ENCODE measurements at regions not wholly inside any gene's neighbourhood (a gene's known extent, or its start where the extent isn't known, plus 50 kb on each side); places are given as distances from the start of the nearest gene placed in this dataset.

DNA sequence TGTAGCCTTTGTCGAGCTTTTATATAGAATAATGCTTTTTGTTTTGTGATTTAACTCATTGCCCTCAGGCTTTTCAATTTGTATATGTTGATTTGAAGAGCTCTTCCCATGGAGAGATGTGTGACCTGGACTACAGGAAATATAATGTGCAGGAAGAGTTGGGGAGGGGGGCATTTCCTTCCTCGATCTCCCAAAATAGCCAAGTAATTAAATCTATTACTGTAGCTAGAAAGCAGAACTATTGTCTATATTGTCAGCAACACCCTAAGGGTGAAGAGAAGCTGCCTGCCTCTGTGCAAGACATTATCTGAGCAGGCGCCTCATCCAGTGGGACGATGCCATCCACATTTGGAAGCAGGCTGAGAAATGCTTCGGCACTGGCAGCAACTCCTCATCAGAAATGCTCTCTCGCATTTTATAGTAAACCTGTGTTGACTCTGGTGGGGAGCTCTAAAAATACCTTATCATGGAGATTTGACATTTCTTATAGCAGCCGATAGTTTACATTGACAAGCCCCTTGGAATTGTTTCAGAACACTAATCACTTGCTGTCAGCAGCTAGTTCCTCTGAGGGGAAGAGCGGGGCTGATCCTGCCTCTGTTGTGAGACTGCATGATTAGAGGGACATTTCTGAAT is 392.5 kb upstream of the RGS6 start:
- TF ChIP-seq CTCF (IDR thresholded peaks at IDR 0.05; ENCODE audit: low read depth, low read length, missing control alignments) = no peak
- no peak overlapping the region for H3K4me3 ChIP-seq (replicated peaks; ENCODE audit: low read depth, low read length)
- no peak for DNase-seq (ENCODE audit: extremely low read depth, low read depth)

- no peak for DNase-seq (ENCODE audit: extremely low read depth, low read depth)
- no peak for TF ChIP-seq CTCF (IDR thresholded peaks at IDR 0.05; ENCODE audit: low read depth, low read length, missing control alignments)
- H3K4me3 ChIP-seq (replicated peaks; ENCODE audit: low read depth, low read length) = no peak overlapping the region
These were observed 391.0 kb upstream of the RGS6 start for GRCh38 chr14:71541271-71541670.

DNA sequence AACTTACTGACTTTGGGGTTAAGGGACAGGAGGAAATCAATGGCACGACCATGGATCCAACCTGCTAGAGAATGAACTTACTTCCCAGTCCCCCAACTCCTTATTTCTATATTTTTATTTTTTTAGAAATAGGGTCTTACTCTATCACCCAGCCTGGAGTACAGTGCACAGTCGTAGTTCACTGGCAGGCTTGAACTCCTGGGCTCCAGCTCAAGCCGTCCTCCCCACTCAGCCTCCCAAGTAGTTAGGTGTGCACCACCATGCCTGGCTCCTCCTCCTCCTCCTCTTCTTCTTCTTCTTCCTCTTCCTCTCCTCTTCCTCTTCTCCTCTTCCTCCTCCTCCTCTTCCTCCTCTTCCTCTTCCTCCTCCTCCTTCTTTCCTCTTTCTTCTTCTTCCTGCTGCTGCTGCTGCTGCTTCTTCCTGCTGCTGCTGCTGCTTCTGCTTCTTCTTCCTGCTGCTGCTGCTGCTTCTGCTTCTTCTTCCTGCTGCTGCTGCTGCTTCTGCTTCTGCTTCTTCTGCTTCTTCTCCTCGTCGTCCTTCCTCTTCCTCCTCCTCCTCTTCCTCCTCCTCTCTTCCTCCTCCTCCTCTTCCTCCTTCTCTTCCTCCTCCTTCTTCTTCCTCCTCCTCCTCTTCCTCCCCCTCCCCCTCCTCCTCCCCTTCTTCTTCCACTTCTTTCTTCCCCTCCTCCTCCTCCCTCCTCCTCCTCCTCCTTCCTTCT is 390.1 kb upstream of the RGS6 start:
- DNase-seq (ENCODE audit: extremely low read depth, low read depth) = no peak
- H3K4me3 ChIP-seq (replicated peaks; ENCODE audit: low read depth, low read length) = no peak overlapping the region
- TF ChIP-seq CTCF (IDR thresholded peaks at IDR 0.05; ENCODE audit: low read depth, low read length, missing control alignments) = no peak

DNA sequence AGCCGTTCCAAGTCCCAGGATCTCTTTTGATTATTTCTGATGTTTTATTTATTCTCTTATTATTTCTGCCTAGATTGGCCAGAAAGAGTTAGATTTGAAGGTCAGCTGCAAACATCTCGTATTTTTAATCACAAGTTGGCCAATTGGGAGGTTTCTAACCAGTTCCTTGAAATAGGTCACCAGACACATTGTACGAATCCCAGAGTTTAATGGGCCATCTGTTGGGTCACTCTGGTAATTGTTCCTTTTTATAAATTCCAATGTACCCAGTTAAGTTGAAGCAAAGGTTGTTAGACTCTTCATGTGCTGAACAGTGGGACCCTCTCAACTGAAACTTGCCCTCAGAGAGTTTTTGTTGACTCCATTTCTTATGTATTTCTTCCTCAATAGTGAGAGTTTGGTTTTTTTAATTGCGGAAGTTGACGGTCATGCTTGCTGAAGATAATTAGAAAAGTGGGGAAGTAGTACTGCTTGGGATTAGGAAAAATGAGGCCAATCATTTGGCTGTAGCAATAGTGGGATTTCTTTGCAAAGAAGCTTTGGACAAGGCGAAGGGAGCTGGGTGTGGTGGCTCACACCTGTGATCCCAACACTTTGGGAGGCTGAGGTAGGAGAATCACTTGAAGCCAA is 382.7 kb upstream of the RGS6 start:
- H3K4me3 ChIP-seq (replicated peaks; ENCODE audit: low read depth, low read length) = no peak overlapping the region
- no peak for DNase-seq (ENCODE audit: extremely low read depth, low read depth)
- TF ChIP-seq CTCF (IDR thresholded peaks at IDR 0.05; ENCODE audit: low read depth, low read length, missing control alignments) = no peak

- no peak overlapping the region for H3K4me3 ChIP-seq (replicated peaks; ENCODE audit: low read depth, low read length)
- no peak for DNase-seq (ENCODE audit: extremely low read depth, low read depth)
- TF ChIP-seq CTCF (IDR thresholded peaks at IDR 0.05; ENCODE audit: low read depth, low read length, missing control alignments) = no peak
These were observed 381.9 kb upstream of the RGS6 start for GRCh38 chr14:71550367-71550766.

DNA sequence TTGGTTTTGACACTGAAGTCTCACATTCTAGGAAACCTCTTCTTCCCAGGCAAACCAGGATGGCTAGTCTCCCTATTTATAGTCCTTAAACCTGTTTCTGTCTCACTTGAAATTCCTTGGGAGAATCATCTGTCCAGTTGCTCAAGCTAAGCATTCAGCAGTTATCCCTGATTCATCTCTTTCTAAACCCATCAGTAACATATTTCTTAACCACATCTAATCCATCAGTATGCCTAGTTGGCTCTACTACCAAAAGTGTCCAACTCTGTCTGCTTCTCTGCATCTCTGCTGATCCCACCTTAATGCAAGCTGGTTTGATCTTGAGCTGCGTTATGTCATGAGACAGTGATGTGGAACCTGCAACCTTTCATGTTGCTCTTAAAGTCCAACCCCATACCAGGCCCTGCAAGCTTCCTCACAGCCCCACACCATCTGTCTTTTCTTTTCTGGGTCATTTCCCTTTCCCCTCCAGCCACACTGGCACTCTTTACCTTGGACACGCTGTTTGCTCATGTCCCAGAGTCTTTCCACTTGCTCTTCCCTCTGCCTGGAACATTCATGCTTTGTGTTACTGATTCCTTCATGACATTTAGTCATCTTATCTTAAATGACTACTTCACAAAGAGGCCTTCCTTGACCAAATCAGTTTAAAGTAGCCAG is 380.8 kb upstream of the RGS6 start:
- DNase-seq (ENCODE audit: extremely low read depth, low read depth) = peak; percentile 10
- H3K4me3 ChIP-seq (replicated peaks; ENCODE audit: low read depth, low read length) = no peak overlapping the region
- no peak for TF ChIP-seq CTCF (IDR thresholded peaks at IDR 0.05; ENCODE audit: low read depth, low read length, missing control alignments)

All from HFF-Myc (cell line).